ENCODE measurements at regions not wholly inside any gene's neighbourhood (a gene's known extent, or its start where the extent isn't known, plus 50 kb on each side); places are given as distances from the start of the nearest gene placed in this dataset.

GRCh38 chr1:4595341-4596225 lies 58.8 kb upstream of the AJAP1 start:
- TF ChIP-seq CTCF (IDR thresholded peaks at IDR 0.05; ENCODE audit: insufficient read depth, low read depth, low read length, missing control alignments) = no peak

GRCh38 chr1:4596486-4596885 lies 57.9 kb upstream of the AJAP1 start:
- H3K4me3 ChIP-seq (ENCODE audit: low read depth, low read length) = no peak overlapping the region
- no peak for DNase-seq (ENCODE audit: low read depth)
- TF ChIP-seq CTCF (IDR thresholded peaks at IDR 0.05; ENCODE audit: insufficient read depth, low read depth, low read length, missing control alignments) = no peak

More at GRCh38 chr1:4595341-4596225, 58.8 kb upstream of the AJAP1 start:
- no peak for DNase-seq (ENCODE audit: low read depth)
- H3K4me3 ChIP-seq (ENCODE audit: low read depth, low read length) = no peak overlapping the region

GRCh38 chr1:4597020-4597419 lies 57.4 kb upstream of the AJAP1 start:
- DNase-seq (ENCODE audit: low read depth) = no peak
- TF ChIP-seq CTCF (IDR thresholded peaks at IDR 0.05; ENCODE audit: insufficient read depth, low read depth, low read length, missing control alignments) = no peak
- H3K4me3 ChIP-seq (ENCODE audit: low read depth, low read length) = no peak overlapping the region

GRCh38 chr1:4598561-4598960 lies 55.8 kb upstream of the AJAP1 start:
- no peak for DNase-seq (ENCODE audit: low read depth)
- H3K4me3 ChIP-seq (ENCODE audit: low read depth, low read length) = no peak overlapping the region
- TF ChIP-seq CTCF (IDR thresholded peaks at IDR 0.05; ENCODE audit: insufficient read depth, low read depth, low read length, missing control alignments) = no peak

- no peak for DNase-seq (ENCODE audit: low read depth)
Observed at GRCh38 chr1:4599521-4599920, 54.9 kb upstream of the AJAP1 start.

GRCh38 chr1:4599951-4600481 lies 54.4 kb upstream of the AJAP1 start:
- no peak for DNase-seq (ENCODE audit: low read depth)
- no peak overlapping the region for H3K4me3 ChIP-seq (ENCODE audit: low read depth, low read length)
- TF ChIP-seq CTCF (IDR thresholded peaks at IDR 0.05; ENCODE audit: insufficient read depth, low read depth, low read length, missing control alignments) = no peak

More at GRCh38 chr1:4599521-4599920, 54.9 kb upstream of the AJAP1 start:
- H3K4me3 ChIP-seq (ENCODE audit: low read depth, low read length) = no peak overlapping the region
- TF ChIP-seq CTCF (IDR thresholded peaks at IDR 0.05; ENCODE audit: insufficient read depth, low read depth, low read length, missing control alignments) = no peak

All from GM12865 (cell line).